HEK293 (cell line): ENCODE measurements at regions not wholly inside any gene's neighbourhood (a gene's known extent, or its start where the extent isn't known, plus 50 kb on each side); places are given as distances from the start of the nearest gene placed in this dataset.

Source experiments
- GFI1B ChIP-seq: fragments of 450-650 bp; formaldehyde crosslinking; IDR thresholded peaks from 2 replicates; pipeline ENCODE4 v1.5.1; 2016; ENCODE audit warnings: missing biosample characterization, missing genetic modification characterization
- MEIS1 ChIP-seq: sonication (generic); formaldehyde crosslinking; IDR thresholded peaks from 2 replicates; pipeline ENCODE4 v1.8.1; 2022; ENCODE audit warnings: missing genetic modification reagents, mild to moderate bottlenecking, borderline replicate concordance
- PRDM1 ChIP-seq: fragments of 450-650 bp; formaldehyde crosslinking; IDR thresholded peaks from 2 replicates; pipeline ENCODE4; 2016; ENCODE audit warnings: missing biosample characterization, missing genetic modification characterization
- YY1 ChIP-seq: fragments of 450-650 bp; formaldehyde crosslinking; IDR thresholded peaks from 2 replicates; pipeline ENCODE4 v1.5.1; 2018; ENCODE audit warnings: missing biosample characterization, missing genetic modification characterization
- ZNF121 ChIP-seq: fragments of 450-650 bp; formaldehyde crosslinking; IDR thresholded peaks from 2 replicates; pipeline ENCODE4 v1.5.1; 2016; ENCODE audit warnings: missing biosample characterization, missing genetic modification characterization
- ZNF558 ChIP-seq: fragments of 450-650 bp; formaldehyde crosslinking; IDR thresholded peaks from 2 replicates; pipeline ENCODE4 v1.5.1; 2016; ENCODE audit warnings: missing biosample characterization, missing genetic modification characterization
- ZSCAN23 ChIP-seq: fragments of 450-650 bp; formaldehyde crosslinking; IDR thresholded peaks from 2 replicates; pipeline ENCODE4 v1.5.1; 2016; ENCODE audit warnings: missing biosample characterization, missing genetic modification characterization
- TF ChIP-seq, protein P1 (sequence below): fragments of 450-650 bp; formaldehyde crosslinking; IDR thresholded peaks from 2 replicates; pipeline ENCODE4 v1.5.1; 2016; ENCODE audit warnings: missing biosample characterization, missing genetic modification characterization, low read depth
- TF ChIP-seq, protein P2 (sequence below): fragments of 450-650 bp; formaldehyde crosslinking; IDR thresholded peaks from 2 replicates; pipeline ENCODE4 v1.5.1; 2016; ENCODE audit warnings: missing biosample characterization, missing genetic modification characterization

DNA sequence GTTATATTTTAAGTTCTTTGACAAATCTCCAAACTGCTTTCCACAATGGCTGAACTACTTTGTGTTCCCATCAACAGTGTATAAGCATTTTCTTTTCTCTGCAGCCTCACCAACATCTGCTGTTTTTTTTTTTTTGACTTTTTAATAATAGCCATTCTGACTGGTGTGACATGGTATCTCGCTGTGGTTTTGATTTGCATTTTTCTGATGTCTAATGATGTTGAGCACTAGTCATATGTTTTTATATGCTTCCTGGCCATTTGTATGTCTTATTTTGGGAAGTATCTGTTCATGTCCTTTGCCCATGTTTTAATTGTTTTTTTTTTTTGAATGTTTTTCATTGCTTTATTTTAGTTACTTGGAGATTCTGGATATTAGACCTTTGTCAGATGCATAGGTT lies 196.6 kb downstream of the PLK2 start:
- TF ChIP-seq PRDM1 (no peak), ZNF121 (no peak), YY1 (tag by site-specific recombination) (no peak), MEIS1 (no peak), ZNF558 (no peak), ZSCAN23 (no peak), GFI1B (tag by site-specific recombination) (no peak)
- TF ChIP-seq, protein P1, sequence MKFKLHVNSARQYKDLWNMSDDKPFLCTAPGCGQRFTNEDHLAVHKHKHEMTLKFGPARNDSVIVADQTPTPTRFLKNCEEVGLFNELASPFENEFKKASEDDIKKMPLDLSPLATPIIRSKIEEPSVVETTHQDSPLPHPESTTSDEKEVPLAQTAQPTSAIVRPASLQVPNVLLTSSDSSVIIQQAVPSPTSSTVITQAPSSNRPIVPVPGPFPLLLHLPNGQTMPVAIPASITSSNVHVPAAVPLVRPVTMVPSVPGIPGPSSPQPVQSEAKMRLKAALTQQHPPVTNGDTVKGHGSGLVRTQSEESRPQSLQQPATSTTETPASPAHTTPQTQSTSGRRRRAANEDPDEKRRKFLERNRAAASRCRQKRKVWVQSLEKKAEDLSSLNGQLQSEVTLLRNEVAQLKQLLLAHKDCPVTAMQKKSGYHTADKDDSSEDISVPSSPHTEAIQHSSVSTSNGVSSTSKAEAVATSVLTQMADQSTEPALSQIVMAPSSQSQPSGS: no peak
- TF ChIP-seq, protein P2, sequence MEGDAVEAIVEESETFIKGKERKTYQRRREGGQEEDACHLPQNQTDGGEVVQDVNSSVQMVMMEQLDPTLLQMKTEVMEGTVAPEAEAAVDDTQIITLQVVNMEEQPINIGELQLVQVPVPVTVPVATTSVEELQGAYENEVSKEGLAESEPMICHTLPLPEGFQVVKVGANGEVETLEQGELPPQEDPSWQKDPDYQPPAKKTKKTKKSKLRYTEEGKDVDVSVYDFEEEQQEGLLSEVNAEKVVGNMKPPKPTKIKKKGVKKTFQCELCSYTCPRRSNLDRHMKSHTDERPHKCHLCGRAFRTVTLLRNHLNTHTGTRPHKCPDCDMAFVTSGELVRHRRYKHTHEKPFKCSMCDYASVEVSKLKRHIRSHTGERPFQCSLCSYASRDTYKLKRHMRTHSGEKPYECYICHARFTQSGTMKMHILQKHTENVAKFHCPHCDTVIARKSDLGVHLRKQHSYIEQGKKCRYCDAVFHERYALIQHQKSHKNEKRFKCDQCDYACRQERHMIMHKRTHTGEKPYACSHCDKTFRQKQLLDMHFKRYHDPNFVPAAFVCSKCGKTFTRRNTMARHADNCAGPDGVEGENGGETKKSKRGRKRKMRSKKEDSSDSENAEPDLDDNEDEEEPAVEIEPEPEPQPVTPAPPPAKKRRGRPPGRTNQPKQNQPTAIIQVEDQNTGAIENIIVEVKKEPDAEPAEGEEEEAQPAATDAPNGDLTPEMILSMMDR (tag by site-specific recombination): no peak
